H1 (cell line): ENCODE measurements at regions not wholly inside any gene's neighbourhood (a gene's known extent, or its start where the extent isn't known, plus 50 kb on each side); places are given as distances from the start of the nearest gene placed in this dataset.

ENCODE experiments used
- EZH2 ChIP-seq: fragments of 200-600 bp; sonication (generic); IDR thresholded peaks from 2 replicates; pipeline ENCODE4 v1.7.1; 2012; ENCODE audit warnings: low read depth, mild to moderate bottlenecking, moderate library complexity, low read length, inconsistent platforms; ENCODE audit not compliant: severe bottlenecking
- JUND ChIP-seq: IDR thresholded peaks from 2 replicates; pipeline ENCODE4 v1.6.1; 2011; ENCODE audit warnings: mild to moderate bottlenecking, improper control_type of control experiment, low read length
- POLR2A ChIP-seq, 2 experiments: IDR thresholded peaks; 1 replicate in 1 of 2; 2 replicates in 1 of 2; pipeline ENCODE4 v1.6.1; 2011; ENCODE audit warnings: low read depth in 2 of 2, low read length in 2 of 2, mild to moderate bottlenecking in 2 of 2; ENCODE audit errors: control extremely low read depth in 1 of 2
- YY1 ChIP-seq: IDR thresholded peaks from 2 replicates; pipeline ENCODE4 v1.6.1; 2011; ENCODE audit warnings: low read depth, mild to moderate bottlenecking, low read length
- TF ChIP-seq, protein P1 (sequence below), 3 experiments: IDR thresholded peaks; 1 replicate in 2 of 3; 2 replicates in 1 of 3; pipeline versions ENCODE4 v1.5.1 to v1.6.1; 2011; ENCODE audit warnings: low read length in 3 of 3, mild to moderate bottlenecking in 3 of 3, inconsistent platforms in 2 of 3, low read depth in 1 of 3, moderate library complexity in 1 of 3; ENCODE audit not compliant: insufficient read depth in 1 of 3; ENCODE audit errors: control extremely low read depth in 1 of 3
- TF ChIP-seq, protein P2 (sequence below): IDR thresholded peaks from 2 replicates; pipeline ENCODE4 v1.6.1; 2012; ENCODE audit warnings: low read length, inconsistent platforms

DNA sequence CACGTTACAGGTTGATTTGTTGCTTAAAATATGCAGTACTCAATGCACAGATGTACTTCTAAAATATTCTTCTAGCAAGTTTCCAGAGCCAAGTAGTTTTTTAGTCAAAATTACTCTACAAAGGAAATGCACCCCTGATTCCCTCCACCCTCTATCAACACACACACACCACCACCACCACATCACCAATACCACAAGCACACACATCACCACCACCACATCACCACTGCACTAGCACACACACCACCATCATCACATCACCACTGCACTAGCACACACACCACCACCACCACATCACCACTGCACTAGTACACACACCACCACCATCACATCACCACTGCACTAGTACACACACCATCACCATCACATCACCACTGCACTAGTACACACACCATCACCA, 105.2 kb upstream of the FRG1 start:
- TF ChIP-seq YY1 (no peak), POLR2A (IDR thresholded peaks at IDR 0.05; ENCODE audit: control extremely low read depth in 1 of 2, low read depth in 2 of 2, low read length in 2 of 2) (no peak), EZH2 (no peak), JUND (no peak)
- TF ChIP-seq, protein P1, sequence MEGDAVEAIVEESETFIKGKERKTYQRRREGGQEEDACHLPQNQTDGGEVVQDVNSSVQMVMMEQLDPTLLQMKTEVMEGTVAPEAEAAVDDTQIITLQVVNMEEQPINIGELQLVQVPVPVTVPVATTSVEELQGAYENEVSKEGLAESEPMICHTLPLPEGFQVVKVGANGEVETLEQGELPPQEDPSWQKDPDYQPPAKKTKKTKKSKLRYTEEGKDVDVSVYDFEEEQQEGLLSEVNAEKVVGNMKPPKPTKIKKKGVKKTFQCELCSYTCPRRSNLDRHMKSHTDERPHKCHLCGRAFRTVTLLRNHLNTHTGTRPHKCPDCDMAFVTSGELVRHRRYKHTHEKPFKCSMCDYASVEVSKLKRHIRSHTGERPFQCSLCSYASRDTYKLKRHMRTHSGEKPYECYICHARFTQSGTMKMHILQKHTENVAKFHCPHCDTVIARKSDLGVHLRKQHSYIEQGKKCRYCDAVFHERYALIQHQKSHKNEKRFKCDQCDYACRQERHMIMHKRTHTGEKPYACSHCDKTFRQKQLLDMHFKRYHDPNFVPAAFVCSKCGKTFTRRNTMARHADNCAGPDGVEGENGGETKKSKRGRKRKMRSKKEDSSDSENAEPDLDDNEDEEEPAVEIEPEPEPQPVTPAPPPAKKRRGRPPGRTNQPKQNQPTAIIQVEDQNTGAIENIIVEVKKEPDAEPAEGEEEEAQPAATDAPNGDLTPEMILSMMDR (IDR thresholded peaks at IDR 0.05; ENCODE audit: control extremely low read depth in 1 of 3, insufficient read depth in 1 of 3, low read depth in 1 of 3, low read length in 3 of 3) = no peak
- TF ChIP-seq, protein P2, sequence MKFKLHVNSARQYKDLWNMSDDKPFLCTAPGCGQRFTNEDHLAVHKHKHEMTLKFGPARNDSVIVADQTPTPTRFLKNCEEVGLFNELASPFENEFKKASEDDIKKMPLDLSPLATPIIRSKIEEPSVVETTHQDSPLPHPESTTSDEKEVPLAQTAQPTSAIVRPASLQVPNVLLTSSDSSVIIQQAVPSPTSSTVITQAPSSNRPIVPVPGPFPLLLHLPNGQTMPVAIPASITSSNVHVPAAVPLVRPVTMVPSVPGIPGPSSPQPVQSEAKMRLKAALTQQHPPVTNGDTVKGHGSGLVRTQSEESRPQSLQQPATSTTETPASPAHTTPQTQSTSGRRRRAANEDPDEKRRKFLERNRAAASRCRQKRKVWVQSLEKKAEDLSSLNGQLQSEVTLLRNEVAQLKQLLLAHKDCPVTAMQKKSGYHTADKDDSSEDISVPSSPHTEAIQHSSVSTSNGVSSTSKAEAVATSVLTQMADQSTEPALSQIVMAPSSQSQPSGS = no peak
